HFF-Myc (cell line): ENCODE measurements at regions not wholly inside any gene's neighbourhood (a gene's known extent, or its start where the extent isn't known, plus 50 kb on each side); places are given as distances from the start of the nearest gene placed in this dataset.

Source experiments
- DNase-seq: peaks from one replicate; pipeline ENCODE4 v3.0.0-alpha.2; 2011; ENCODE audit warnings: low read depth; ENCODE audit errors: extremely low read depth
- H3K4me3 ChIP-seq: replicated peaks from 2 replicates; pipeline ENCODE4 v1.5.1; 2011; ENCODE audit warnings: low read depth, mild to moderate bottlenecking, control low read depth, low read length
- CTCF ChIP-seq: IDR thresholded peaks from 2 replicates; pipeline ENCODE4 v1.5.1; 2012; ENCODE audit warnings: mild to moderate bottlenecking, low read depth, low read length, control low read depth; ENCODE audit errors: missing control alignments

GRCh38 chr12:66800046-66800445, 121.2 kb upstream of the GRIP1 start:
- H3K4me3 ChIP-seq: no peak overlapping the region
- no peak for DNase-seq
- no peak for TF ChIP-seq CTCF

GRCh38 chr12:66803930-66804329, 125.1 kb upstream of the GRIP1 start:
- no peak for TF ChIP-seq CTCF
- no peak for DNase-seq
- H3K4me3 ChIP-seq: no peak overlapping the region

GRCh38 chr12:66804563-66804974, 125.7 kb upstream of the GRIP1 start:
- H3K4me3 ChIP-seq: no peak overlapping the region
- no peak for TF ChIP-seq CTCF
- no peak for DNase-seq

GRCh38 chr12:66808606-66809005, 129.7 kb upstream of the GRIP1 start:
- H3K4me3 ChIP-seq: no peak overlapping the region
- TF ChIP-seq CTCF: no peak
- no peak for DNase-seq

GRCh38 chr12:66813137-66813892, 134.4 kb upstream of the GRIP1 start:
- no peak overlapping the region for H3K4me3 ChIP-seq
- TF ChIP-seq CTCF: no peak
- no peak for DNase-seq

GRCh38 chr12:66819587-66819986, 140.7 kb upstream of the GRIP1 start:
- no peak for DNase-seq
- H3K4me3 ChIP-seq: no peak overlapping the region
- TF ChIP-seq CTCF: no peak

GRCh38 chr12:66822961-66823360, 144.1 kb upstream of the GRIP1 start:
- H3K4me3 ChIP-seq: no peak overlapping the region
- DNase-seq: no peak
- no peak for TF ChIP-seq CTCF
